Effector memory CD8-positive, alpha-beta T cell (primary cell): ENCODE measurements at regions not wholly inside any gene's neighbourhood (a gene's known extent, or its start where the extent isn't known, plus 50 kb on each side); places are given as distances from the start of the nearest gene placed in this dataset.

Source experiments
- ATAC-seq: fragments of 150-1000 bp; cut with Tn5 transposase; replicated peaks from 2 replicates; pipeline ENCODE4 v1.10.0; 2021; ENCODE audit warnings: mild to moderate bottlenecking, moderate library complexity
- DNase-seq, 3 experiments: peaks; one replicate each; pipeline ENCODE4 v3.0.0; 2021
- H3K27ac Mint-ChIP-seq, 2 donors: one replicate each; pipeline ENCODE4 v1.8.0; 2022; ENCODE audit warnings: mild to moderate bottlenecking in 2 of 2, mixed read lengths in 2 of 2, moderate library complexity in 2 of 2
- H3K27me3 Mint-ChIP-seq, 2 donors: one replicate each; pipeline ENCODE4 v1.8.0; 2022; ENCODE audit warnings: mixed read lengths in 2 of 2
- H3K36me3 Mint-ChIP-seq: one replicate; pipeline ENCODE4 v1.8.0; 2022; ENCODE audit warnings: mild to moderate bottlenecking, moderate library complexity, mixed read lengths; ENCODE audit not compliant: insufficient read depth
- H3K4me1 Mint-ChIP-seq, 2 donors: one replicate each; pipeline ENCODE4 v1.8.0; 2022; ENCODE audit warnings: low read depth in 2 of 2, mixed read lengths in 2 of 2
- H3K4me3 Mint-ChIP-seq, 2 donors: one replicate each; pipeline ENCODE4 v1.8.0; 2022; ENCODE audit warnings: mild to moderate bottlenecking in 2 of 2, mixed read lengths in 2 of 2, moderate library complexity in 2 of 2
- H3K9me3 Mint-ChIP-seq, 2 donors: one replicate each; pipeline ENCODE4 v1.8.0; 2022; ENCODE audit warnings: mixed read lengths in 2 of 2

GRCh38 chrX:45840411-45840950, 639.8 kb upstream of the DIPK2B start:
- H3K36me3 Mint-ChIP-seq = peaks cover 4% of the 10 kb centered on the region
- ATAC-seq (no peak), DNase-seq (no peak)
- H3K9me3 Mint-ChIP-seq = no peaks in the 10 kb centered on the region
- peaks cover 2 to 10% of the 10 kb centered on the region in 2 donors for H3K4me1 Mint-ChIP-seq
- H3K27ac Mint-ChIP-seq = peak overlapping the region in 1 of 2 donors; percentile 62
- no peak overlapping the region for H3K4me3 Mint-ChIP-seq
- no peaks in the 10 kb centered on the region for H3K27me3 Mint-ChIP-seq

DNA sequence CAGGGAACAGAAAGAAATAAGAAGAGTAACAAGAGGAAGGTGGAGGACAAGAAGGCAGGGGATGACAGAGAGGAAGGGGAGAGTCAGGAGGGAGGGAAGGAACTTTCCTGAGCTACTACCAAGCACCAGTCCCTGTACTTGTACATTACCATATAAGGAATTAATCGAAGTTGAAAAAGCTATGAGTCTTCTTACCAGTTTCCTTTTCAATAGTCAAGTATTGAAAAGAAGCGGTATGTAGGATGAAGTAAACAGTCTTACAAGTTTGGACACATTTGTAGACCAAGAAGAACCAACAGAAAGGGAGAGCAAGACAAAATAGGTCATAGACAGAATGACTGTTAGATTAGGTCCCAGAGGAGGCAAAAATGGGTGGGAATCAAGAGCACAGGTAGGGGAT, 629.7 kb upstream of the DIPK2B start:
- Mint-ChIP-seq H3K36me3 (no peaks in the 10 kb centered on the region), H3K4me1 (no peaks in the 10 kb centered on the region), H3K27ac (no peak overlapping the region), H3K9me3 (no peaks in the 10 kb centered on the region), H3K4me3 (no peak overlapping the region), H3K27me3 (no peaks in the 10 kb centered on the region)
- DNase-seq (no peak), ATAC-seq (no peak)

DNA sequence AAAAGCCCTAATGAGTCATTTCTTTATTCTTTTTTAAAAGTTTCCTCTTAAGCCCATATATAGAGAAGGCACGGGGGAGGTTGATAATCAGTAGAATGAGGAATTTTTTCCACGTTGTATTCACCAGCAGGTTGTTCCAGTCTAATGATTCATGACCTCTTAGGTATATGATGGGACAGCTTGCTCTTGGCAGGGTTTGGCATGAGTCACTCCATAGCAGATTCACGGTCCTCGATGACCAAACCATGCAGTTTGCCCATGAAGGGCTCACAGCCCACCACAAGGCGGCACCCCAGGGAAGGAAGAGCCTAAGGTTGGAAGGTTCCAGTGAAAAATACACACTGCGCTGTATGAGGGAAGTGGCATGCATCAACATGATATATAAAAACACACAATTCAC, 623.8 kb upstream of the DIPK2B start:
- ATAC-seq = peak; percentile 37
- no peaks in the 10 kb centered on the region for H3K36me3 Mint-ChIP-seq
- no peaks in the 10 kb centered on the region for H3K27me3 Mint-ChIP-seq
- H3K4me1 Mint-ChIP-seq = peaks cover 0 to 3% of the 10 kb centered on the region in 2 donors
- no peak overlapping the region for H3K4me3 Mint-ChIP-seq
- H3K9me3 Mint-ChIP-seq = no peaks in the 10 kb centered on the region
- no peak overlapping the region for H3K27ac Mint-ChIP-seq
- DNase-seq = no peak

DNA sequence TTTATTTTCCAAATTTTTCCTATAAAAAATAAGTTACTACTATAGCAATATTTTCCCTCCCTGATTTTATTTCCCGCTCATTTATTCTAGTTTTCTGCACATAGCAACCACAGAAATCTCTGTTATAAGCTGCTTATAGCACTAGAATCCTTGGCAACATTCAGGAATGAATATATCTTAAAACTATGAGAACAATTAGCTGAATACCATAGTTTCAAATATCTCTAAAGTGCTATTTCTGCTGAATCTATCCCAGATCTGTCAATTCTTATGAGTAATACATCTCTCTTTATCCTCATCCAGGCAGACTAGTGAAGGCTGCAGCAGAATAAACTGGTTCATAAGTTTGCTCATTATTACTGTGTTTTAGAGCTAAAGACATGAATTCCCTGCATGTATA, 622.9 kb upstream of the DIPK2B start:
- DNase-seq = no peak
- no peak overlapping the region for H3K4me3 Mint-ChIP-seq
- H3K36me3 Mint-ChIP-seq = no peaks in the 10 kb centered on the region
- H3K27me3 Mint-ChIP-seq = no peaks in the 10 kb centered on the region
- no peaks in the 10 kb centered on the region for H3K9me3 Mint-ChIP-seq
- ATAC-seq = no peak
- no peak overlapping the region for H3K27ac Mint-ChIP-seq
- peaks cover 0 to 3% of the 10 kb centered on the region in 2 donors for H3K4me1 Mint-ChIP-seq

DNA sequence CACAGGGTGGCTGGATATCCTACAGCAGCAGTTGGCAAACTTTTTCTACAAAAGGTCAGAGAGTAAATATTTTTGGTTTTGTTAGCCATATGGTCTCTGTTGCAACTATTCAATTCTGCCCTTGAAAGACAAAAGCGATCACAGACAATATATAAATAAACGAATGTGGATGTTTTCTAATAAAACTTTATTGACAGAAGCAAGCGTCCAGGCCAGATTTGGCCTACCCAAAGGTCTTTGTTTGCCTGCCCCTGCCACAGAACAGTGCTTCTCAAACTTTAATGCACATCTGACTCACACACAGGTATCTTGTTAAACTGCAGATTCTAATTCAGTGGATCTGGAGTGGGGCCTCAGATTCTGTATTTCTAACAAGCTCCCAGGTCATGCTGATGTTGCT, 621.4 kb upstream of the DIPK2B start:
- no peaks in the 10 kb centered on the region for H3K36me3 Mint-ChIP-seq
- ATAC-seq = no peak
- H3K4me3 Mint-ChIP-seq = no peak overlapping the region
- no peaks in the 10 kb centered on the region for H3K9me3 Mint-ChIP-seq
- H3K27me3 Mint-ChIP-seq = no peaks in the 10 kb centered on the region
- peaks cover 0 to 3% of the 10 kb centered on the region in 2 donors for H3K4me1 Mint-ChIP-seq
- H3K27ac Mint-ChIP-seq = no peak overlapping the region
- DNase-seq = no peak

DNA sequence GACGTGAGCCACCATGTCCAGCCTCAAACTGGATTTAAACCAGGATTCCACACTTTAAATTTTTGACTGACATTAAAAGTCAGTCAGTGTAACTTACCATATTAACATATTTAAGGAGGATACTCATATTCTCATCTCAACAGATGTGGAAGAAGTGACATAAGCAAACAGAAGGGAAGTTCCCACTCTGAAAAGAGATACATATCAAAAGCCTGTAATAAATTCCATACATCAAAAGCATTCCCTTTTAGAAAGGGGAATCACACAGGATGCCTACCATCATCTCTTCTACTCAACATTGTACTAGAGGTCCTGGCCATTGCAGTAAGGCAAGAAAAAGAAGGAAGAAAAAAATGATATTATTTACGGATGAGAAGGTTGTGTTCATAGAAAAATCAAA, 618.2 kb upstream of the DIPK2B start:
- Mint-ChIP-seq H3K27ac (no peak overlapping the region), H3K4me3 (no peak overlapping the region), H3K4me1 (no peaks in the 10 kb centered on the region), H3K36me3 (no peaks in the 10 kb centered on the region), H3K9me3 (no peaks in the 10 kb centered on the region), H3K27me3 (no peaks in the 10 kb centered on the region)
- ATAC-seq (no peak), DNase-seq (no peak)

DNA sequence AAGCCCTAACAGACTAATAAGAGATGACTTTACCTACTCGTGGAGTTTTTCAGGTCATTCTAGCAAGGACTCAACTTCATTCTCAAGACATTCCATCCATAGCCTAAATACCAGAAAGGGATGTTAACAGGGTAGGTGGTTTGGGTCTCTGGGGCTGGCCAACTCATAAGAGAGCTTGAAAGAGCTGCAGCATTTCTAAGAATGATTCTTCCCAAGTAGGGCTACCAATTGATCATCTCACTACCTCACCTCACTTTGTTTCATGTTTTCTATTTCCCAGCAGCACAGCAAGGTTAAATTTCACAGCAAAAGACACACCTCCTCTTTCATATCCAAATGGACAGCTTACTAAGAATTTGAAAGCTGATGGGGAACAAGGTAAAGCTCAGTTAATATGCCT, 614.8 kb upstream of the DIPK2B start:
- Mint-ChIP-seq H3K36me3 (no peaks in the 10 kb centered on the region), H3K4me3 (no peak overlapping the region), H3K4me1 (peaks cover 3 to 4% of the 10 kb centered on the region in 2 donors), H3K9me3 (no peaks in the 10 kb centered on the region), H3K27ac (no peak overlapping the region), H3K27me3 (no peaks in the 10 kb centered on the region)
- no peak for DNase-seq
- ATAC-seq = no peak

GRCh38 chrX:45811326-45811725, 610.6 kb upstream of the DIPK2B start:
- H3K4me3 Mint-ChIP-seq = no peak overlapping the region
- no peak for ATAC-seq
- DNase-seq = no peak
- H3K36me3 Mint-ChIP-seq = peaks cover 3% of the 10 kb centered on the region
- H3K27me3 Mint-ChIP-seq = no peaks in the 10 kb centered on the region
- peaks cover 9 to 13% of the 10 kb centered on the region in 2 donors for H3K4me1 Mint-ChIP-seq
- H3K27ac Mint-ChIP-seq = no peak overlapping the region
- no peaks in the 10 kb centered on the region for H3K9me3 Mint-ChIP-seq

- Mint-ChIP-seq H3K9me3 (no peaks in the 10 kb centered on the region), H3K36me3 (peaks cover 3% of the 10 kb centered on the region), H3K27ac (peak overlapping the region; percentile 88 to 94), H3K4me3 (peak overlapping the region; percentile 78 to 82), H3K27me3 (no peaks in the 10 kb centered on the region), H3K4me1 (peaks cover 14 to 23% of the 10 kb centered on the region in 2 donors)
- ATAC-seq (peak; percentile 40), DNase-seq (no peak)
Observed at GRCh38 chrX:45807572-45808425, 607.1 kb upstream of the DIPK2B start.

DNA sequence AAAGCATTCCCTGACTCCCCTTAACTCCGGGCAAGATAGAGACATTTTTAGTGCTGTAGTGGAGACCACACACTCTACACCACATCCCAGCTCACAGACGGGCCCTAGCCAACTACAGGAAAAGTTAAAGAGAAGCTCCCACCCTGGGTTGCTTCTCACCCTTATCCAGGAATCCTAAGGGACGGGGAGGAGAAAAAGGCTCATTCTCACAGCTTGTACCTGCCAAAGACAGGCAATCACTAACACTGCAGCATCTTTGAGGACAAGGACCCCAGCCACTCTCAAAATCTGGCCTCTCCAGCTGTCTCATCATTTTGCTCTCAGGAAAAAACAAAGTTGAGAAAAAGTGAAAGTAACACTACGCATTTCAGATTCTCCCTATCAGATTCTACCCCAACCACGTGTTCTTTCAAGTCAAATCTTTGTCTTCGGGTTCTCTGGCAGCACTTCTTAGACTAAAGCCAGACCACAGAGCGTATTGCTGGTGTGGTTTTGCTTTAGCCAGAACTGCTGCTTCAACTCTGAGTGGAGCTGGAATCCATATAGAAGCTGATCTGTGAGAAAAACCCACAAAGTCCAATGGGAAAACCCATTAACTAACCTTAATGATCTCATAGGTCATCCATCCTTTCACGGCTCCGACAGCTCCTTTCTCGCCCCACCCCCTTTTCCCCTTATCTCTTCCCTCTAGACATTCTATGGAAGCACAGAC, 605.9 kb upstream of the DIPK2B start:
- Mint-ChIP-seq H3K9me3 (no peaks in the 10 kb centered on the region), H3K4me1 (peaks cover 14 to 23% of the 10 kb centered on the region in 2 donors), H3K27me3 (no peaks in the 10 kb centered on the region), H3K36me3 (peaks cover 3% of the 10 kb centered on the region), H3K27ac (peak overlapping the region; percentile 88 to 94), H3K4me3 (peak overlapping the region; percentile 78 to 82)
- ATAC-seq (peak; percentile 92), DNase-seq (peak; percentile 31 to 39 (median 32))

GRCh38 chrX:45804276-45804675, 603.6 kb upstream of the DIPK2B start:
- Mint-ChIP-seq H3K9me3 (no peaks in the 10 kb centered on the region), H3K4me1 (peaks cover 12 to 19% of the 10 kb centered on the region in 2 donors), H3K27me3 (no peaks in the 10 kb centered on the region), H3K4me3 (no peak overlapping the region), H3K36me3 (peaks cover 3% of the 10 kb centered on the region), H3K27ac (peak overlapping the region in 1 of 2 donors; percentile 28)
- DNase-seq (no peak), ATAC-seq (no peak)

DNA sequence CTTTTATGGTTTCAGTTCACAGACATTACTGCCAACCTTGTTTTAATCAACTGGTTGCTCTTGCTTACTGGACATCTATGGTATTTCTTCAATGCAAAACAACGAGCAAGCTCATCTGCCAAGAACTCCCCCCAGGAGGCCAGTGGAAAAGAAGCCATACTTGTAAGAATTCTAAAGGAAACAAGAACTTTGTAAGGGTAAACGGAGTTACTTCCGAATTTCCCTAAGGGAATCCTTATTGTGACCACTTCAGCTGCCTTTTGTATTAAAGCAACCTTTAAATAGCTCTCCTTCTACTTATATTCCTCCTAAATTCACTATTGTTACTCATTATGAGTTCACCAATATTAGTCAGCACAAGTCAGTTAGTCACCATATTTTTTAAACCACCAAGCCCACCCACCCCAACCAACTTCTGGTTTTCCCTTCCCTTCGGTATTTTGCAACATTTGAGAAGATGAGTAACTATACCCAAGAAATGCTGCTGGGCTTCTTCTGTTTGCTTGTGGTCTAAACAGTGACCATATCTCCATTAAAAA, 602.8 kb upstream of the DIPK2B start:
- Mint-ChIP-seq H3K4me1 (peaks cover 11 to 19% of the 10 kb centered on the region in 2 donors), H3K4me3 (no peak overlapping the region), H3K36me3 (peaks cover 3% of the 10 kb centered on the region), H3K27ac (no peak overlapping the region), H3K27me3 (no peaks in the 10 kb centered on the region), H3K9me3 (no peaks in the 10 kb centered on the region)
- ATAC-seq (no peak), DNase-seq (no peak)

DNA sequence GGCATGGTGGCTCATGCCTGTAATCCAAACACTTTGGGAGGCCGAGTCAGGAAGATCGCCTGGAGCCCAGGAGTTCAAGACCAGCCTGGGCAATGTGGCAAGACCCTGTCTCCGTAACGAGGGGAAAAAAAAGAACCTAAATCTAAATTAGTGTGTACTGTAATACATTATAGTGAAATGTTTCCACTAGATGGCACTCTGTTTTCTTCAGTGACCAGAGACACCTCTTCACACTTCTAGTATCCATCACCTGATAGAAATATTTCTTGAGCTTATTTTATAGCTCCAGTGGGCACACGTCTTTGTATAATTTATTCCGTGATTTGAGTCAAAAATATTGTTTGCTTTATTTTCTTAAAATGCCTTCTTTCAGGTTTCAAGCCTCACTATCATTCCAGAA, 600.9 kb upstream of the DIPK2B start:
- H3K4me3 Mint-ChIP-seq = peak overlapping the region; percentile 12 to 31
- H3K4me1 Mint-ChIP-seq = peaks cover 7 to 10% of the 10 kb centered on the region in 2 donors
- no peaks in the 10 kb centered on the region for H3K36me3 Mint-ChIP-seq
- ATAC-seq (peak; percentile 67), DNase-seq (no peak)
- no peaks in the 10 kb centered on the region for H3K27me3 Mint-ChIP-seq
- H3K27ac Mint-ChIP-seq = no peak overlapping the region
- H3K9me3 Mint-ChIP-seq = no peaks in the 10 kb centered on the region
